Testis (tissue), 2 donors: ENCODE measurements at regions not wholly inside any gene's neighbourhood (a gene's known extent, or its start where the extent isn't known, plus 50 kb on each side); places are given as distances from the start of the nearest gene placed in this dataset.
A peak's percentile ranks its signal among the peaks of the same experiment; 100 is the strongest.

Experiments
- DNase-seq: peaks from one replicate; pipeline ENCODE4 v3.0.0-alpha.2; 2019
- H3K27ac ChIP-seq, 2 donors: fragments of 200-600 bp; sonication (generic); one replicate each; pipeline ENCODE4 v1.5.1; 2019
- H3K27me3 ChIP-seq: fragments of 200-600 bp; sonication (generic); one replicate; pipeline ENCODE4 v1.5.1; 2019
- H3K36me3 ChIP-seq: fragments of 200-600 bp; sonication (generic); one replicate; pipeline ENCODE4 v1.5.1; 2017; ENCODE audit warnings: low read depth; ENCODE audit errors: missing control alignments
- H3K4me1 ChIP-seq: fragments of 200-600 bp; sonication (generic); one replicate; pipeline ENCODE4 v1.5.1; 2019
- H3K4me3 ChIP-seq, 2 donors: fragments of 200-600 bp; sonication (generic); one replicate each; pipeline ENCODE4 v1.5.1; 2017 to 2019
- H3K9me3 ChIP-seq: fragments of 200-600 bp; sonication (generic); one replicate; pipeline ENCODE4 v1.5.1; 2017
- POLR2A ChIP-seq: fragments of 450-650 bp; IDR thresholded peaks from one replicate; pipeline ENCODE4 v1.6.1; 2017; ENCODE audit warnings: antibody characterized with exemption, mild to moderate bottlenecking, moderate library complexity
- WGBS, 2 donors: methylation state at CpG; one replicate each; pipeline ENCODE4 v1.1.5; 2018; 5-methylcytosine and 5-hydroxymethylcytosine counted together
- intact Hi-C: fragments of 100-400 bp; cut with DNase I; formaldehyde crosslinking; loops from one replicate; pipeline ENCODE4 v1.15.1; 2023; ENCODE audit warnings: low total_unique reads
- TF ChIP-seq, protein P1 (sequence below), 3 experiments: fragments of 450-650 bp in 2 of 3; fragments of 200-600 bp in 1 of 3; sonication (generic) in 1 of 3; IDR thresholded peaks; one replicate each; pipeline ENCODE4 v1.5.1; 2016 to 2019; ENCODE audit warnings: antibody characterized with exemption in 3 of 3, mild to moderate bottlenecking in 2 of 3, moderate library complexity in 1 of 3

DNA sequence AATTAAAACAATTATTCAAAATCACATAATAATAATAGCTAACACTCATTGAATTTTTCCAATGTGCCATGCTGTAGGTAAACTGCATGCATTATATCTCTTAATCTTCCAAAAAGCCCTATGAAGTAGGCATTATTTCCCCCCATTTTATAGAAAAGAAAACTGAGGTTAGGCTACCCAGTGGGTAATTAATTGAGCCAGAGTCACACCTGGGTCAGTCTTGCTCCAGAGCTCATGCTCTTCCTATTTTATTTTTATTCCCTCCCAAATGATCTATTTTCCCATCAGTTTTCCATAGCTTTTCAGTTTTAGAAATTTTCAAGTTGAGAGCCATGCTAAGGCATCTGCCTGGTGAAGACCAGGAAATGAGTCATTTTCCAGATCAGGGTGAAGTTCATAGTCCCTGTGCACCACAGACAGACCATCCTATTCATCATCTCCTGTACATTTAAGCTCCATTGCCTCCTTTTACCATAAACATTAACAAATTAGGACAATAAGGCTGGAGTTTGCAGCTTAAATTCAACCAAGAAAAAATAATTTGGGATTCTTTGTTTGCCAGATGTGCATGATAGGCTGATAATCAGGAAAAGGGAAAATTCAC, 417.3 kb downstream of the OTOL1 start:
- Histone ChIP-seq H3K4me1 (no peaks in the 10 kb centered on the region), H3K9me3 (no peaks in the 10 kb centered on the region), H3K27ac (no peak overlapping the region), H3K27me3 (no peaks in the 10 kb centered on the region), H3K36me3 (no peaks in the 10 kb centered on the region), H3K4me3 (no peak overlapping the region)
- DNase-seq, result no peak
- TF ChIP-seq, protein P1, sequence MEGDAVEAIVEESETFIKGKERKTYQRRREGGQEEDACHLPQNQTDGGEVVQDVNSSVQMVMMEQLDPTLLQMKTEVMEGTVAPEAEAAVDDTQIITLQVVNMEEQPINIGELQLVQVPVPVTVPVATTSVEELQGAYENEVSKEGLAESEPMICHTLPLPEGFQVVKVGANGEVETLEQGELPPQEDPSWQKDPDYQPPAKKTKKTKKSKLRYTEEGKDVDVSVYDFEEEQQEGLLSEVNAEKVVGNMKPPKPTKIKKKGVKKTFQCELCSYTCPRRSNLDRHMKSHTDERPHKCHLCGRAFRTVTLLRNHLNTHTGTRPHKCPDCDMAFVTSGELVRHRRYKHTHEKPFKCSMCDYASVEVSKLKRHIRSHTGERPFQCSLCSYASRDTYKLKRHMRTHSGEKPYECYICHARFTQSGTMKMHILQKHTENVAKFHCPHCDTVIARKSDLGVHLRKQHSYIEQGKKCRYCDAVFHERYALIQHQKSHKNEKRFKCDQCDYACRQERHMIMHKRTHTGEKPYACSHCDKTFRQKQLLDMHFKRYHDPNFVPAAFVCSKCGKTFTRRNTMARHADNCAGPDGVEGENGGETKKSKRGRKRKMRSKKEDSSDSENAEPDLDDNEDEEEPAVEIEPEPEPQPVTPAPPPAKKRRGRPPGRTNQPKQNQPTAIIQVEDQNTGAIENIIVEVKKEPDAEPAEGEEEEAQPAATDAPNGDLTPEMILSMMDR (IDR thresholded peaks at IDR 0.05), result no peak
- TF ChIP-seq POLR2A, result no peak
- intact Hi-C loops, result no loop called here

DNA sequence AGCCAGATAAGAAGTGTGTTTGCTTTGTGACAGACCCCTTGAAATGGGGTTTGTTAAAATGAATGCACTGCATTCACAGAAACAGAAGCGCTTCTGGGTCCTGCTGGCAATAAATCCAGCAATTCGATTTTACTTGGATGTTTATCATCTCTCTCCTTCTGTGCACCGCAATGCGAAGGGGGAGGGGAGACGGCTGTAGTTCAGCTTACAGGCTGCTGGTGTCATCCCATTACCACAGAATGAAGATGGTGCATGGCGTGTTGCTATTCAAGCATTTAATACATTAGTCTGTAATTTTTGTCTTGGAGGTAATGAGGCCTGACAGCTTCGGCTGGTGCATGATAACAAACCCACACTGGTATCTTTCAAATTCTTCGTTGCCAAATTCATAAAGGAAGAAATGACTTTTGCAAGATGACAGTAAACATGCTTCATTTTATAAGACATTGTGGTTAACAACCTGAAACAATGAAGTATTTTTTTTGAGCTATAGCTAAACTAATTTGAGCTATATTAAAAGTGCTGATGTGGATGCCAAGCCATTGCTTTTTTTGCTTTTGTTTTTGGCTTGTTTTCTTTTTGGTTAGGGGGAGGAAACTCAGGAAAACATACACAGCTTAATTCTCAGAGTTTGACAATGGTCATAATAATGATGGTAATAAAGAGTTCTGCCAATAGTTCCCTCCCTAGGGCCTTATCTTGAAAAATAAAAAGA, 418.3 kb downstream of the OTOL1 start:
- DNase-seq, result peak; percentile 54
- intact Hi-C loops, result no loop called here
- no peaks in the 10 kb centered on the region for H3K4me1 ChIP-seq
- TF ChIP-seq, protein P1 (IDR thresholded peaks at IDR 0.05), result peak in 2 of 3 experiments; percentile 9 to 29
- no peak for TF ChIP-seq POLR2A
- WGBS, 2 donors, result 11 to 14% methylated on average over 8 of the region's 8 CpGs
- H3K27me3 ChIP-seq, result no peaks in the 10 kb centered on the region
- H3K36me3 ChIP-seq, result no peaks in the 10 kb centered on the region
- no peaks in the 10 kb centered on the region for H3K9me3 ChIP-seq
- H3K27ac ChIP-seq, result no peak overlapping the region
- H3K4me3 ChIP-seq, result no peak overlapping the region

DNA sequence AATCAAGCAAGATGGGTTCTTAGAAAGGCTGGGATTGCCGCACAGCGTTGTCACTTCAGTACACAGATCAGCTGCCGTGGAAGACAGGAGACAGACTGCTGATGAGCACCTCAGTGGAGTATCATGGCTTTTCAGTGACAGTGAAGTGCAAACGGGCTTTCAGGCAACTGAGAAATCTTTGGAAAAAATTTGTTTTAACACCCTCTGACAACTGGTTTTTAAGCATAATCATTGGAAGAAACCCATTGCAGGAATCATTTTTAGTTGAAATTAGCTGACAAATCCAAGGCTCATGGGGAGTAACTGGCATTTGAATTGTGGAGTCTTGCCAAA, 418.8 kb downstream of the OTOL1 start:
- intact Hi-C loops, result no loop called here
- Histone ChIP-seq H3K4me1 (no peaks in the 10 kb centered on the region), H3K9me3 (no peaks in the 10 kb centered on the region), H3K36me3 (no peaks in the 10 kb centered on the region), H3K27me3 (no peaks in the 10 kb centered on the region), H3K4me3 (no peak overlapping the region), H3K27ac (no peak overlapping the region)
- peak; percentile 18 for DNase-seq
- 15 to 28% methylated on average over 4 of the region's 4 CpGs for WGBS, 2 donors
- no peak for TF ChIP-seq POLR2A
- TF ChIP-seq, protein P1 (IDR thresholded peaks at IDR 0.05), result no peak

DNA sequence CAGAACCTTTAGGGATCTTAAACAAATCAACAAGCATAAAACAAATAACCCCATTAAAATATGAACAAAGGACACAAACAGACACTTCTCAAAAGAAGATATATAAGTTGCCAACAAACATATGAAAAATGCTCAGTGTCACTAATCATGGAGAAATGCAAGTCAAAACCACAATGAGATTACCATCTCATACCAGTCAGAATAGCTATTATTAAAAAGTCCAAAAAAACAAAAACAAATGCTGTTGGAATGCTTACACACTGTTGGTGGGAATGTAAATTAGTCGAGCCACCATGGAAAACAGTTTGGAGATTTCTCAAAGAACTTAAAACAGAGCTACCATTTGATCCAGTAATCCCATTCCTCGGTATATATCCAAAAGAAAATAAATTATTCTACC, 423.6 kb downstream of the OTOL1 start:
- 83 to 88% methylated on average over 2 of the region's 2 CpGs for WGBS, 2 donors
- Histone ChIP-seq H3K27ac (no peak overlapping the region), H3K27me3 (no peaks in the 10 kb centered on the region), H3K36me3 (no peaks in the 10 kb centered on the region), H3K4me3 (no peak overlapping the region), H3K4me1 (no peaks in the 10 kb centered on the region), H3K9me3 (no peaks in the 10 kb centered on the region)
- DNase-seq, result no peak
- intact Hi-C loops, result no loop called here
- no peak for TF ChIP-seq POLR2A
- TF ChIP-seq, protein P1 (IDR thresholded peaks at IDR 0.05), result no peak

DNA sequence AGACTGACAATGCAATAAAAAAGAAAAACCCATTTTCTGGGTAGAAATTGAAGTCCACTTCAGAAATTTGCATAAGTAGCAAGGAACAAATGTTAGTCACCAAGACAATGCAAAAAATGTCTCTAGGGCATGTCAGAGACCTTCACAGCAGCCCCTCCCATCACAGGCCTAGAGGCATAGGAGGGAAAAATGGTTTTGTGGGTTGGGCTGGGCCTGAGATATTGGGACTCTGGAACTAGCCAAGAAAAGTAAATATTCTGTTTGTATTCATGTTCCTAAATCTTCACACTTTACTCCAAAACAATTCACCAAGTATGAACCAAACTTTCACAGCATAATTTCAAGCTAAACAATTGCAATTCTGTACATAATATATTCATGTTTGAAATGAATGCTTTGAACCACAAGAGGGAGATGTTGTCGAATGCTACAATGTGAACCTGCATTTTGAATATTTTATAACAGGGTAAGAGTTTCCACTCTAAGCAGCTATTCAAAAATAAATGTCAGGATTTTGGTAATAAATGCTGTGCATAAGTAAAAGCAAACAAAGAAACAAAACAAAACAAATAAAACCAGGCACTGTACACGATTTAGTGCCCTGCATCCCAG, 429.2 kb downstream of the OTOL1 start:
- Histone ChIP-seq H3K4me3 (no peak overlapping the region), H3K4me1 (no peaks in the 10 kb centered on the region), H3K27ac (no peak overlapping the region), H3K9me3 (no peaks in the 10 kb centered on the region), H3K36me3 (no peaks in the 10 kb centered on the region), H3K27me3 (no peaks in the 10 kb centered on the region)
- 77 to 80% methylated on average over 2 of the region's 2 CpGs for WGBS, 2 donors
- no peak for DNase-seq
- intact Hi-C loops, result no loop called here
- TF ChIP-seq, protein P1 (IDR thresholded peaks at IDR 0.05), result no peak
- TF ChIP-seq POLR2A, result no peak
